H1 (cell line): ENCODE measurements at regions not wholly inside any gene's neighbourhood (a gene's known extent, or its start where the extent isn't known, plus 50 kb on each side); places are given as distances from the start of the nearest gene placed in this dataset.
A peak's percentile ranks its signal among the peaks of the same experiment; 100 is the strongest.

ENCODE experiments used
- CTCF ChIA-PET: fragments of 300-600 bp; sonication (Branson Sonifier 250); formaldehyde crosslinking; loops from one replicate; lab custom pipeline; 2021; ENCODE audit not compliant: partially characterized antibody; lab: Charles Lee
- POLR2A ChIA-PET: fragments of 300-600 bp; sonication (Branson Sonifier 250); formaldehyde crosslinking; loops from one replicate; lab custom pipeline; 2021; ENCODE audit warnings: inconsistent platforms; ENCODE audit not compliant: partially characterized antibody; lab: Charles Lee
- DNase-seq, 2 experiments: peaks; one replicate each; pipeline versions ENCODE4 v3.0.0 to v3.0.0-alpha.2; 2010 to 2022; ENCODE audit warnings: low spot score in 2 of 2, low read depth in 1 of 2, mixed read lengths in 1 of 2
- FAIRE-seq: peaks from 2 replicates; lab custom pipeline; 2011; peaks lifted over from hg19 to GRCh38; lab: Jason Lieb, UNC
- H2AFZ ChIP-seq: 2 replicates; pipeline ENCODE4 v1.8.1; 2012; ENCODE audit warnings: low read length, inconsistent platforms
- H2AK5ac ChIP-seq: 2 replicates; pipeline ENCODE4 v1.6.1; 2013; ENCODE audit warnings: low read depth, low read length
- H2BK120ac ChIP-seq: replicated peaks from 2 replicates; pipeline ENCODE3; 2013; ENCODE audit warnings: low read depth, low read length, inconsistent platforms
- H2BK12ac ChIP-seq: 2 replicates; pipeline ENCODE4 v1.6.1; 2013; ENCODE audit warnings: low read depth, low read length
- H2BK15ac ChIP-seq: 2 replicates; pipeline ENCODE4 v1.6.1; 2013; ENCODE audit warnings: low read length
- H2BK20ac ChIP-seq: 2 replicates; pipeline ENCODE4 v1.6.1; 2013; ENCODE audit warnings: low read length
- H2BK5ac ChIP-seq: 2 replicates; pipeline ENCODE4 v1.6.1; 2013; ENCODE audit warnings: low read depth, low read length
- H3K14ac ChIP-seq: 2 replicates; pipeline ENCODE4 v1.6.1; 2013; ENCODE audit warnings: inconsistent platforms; ENCODE audit not compliant: insufficient read length
- H3K18ac ChIP-seq: 2 replicates; pipeline ENCODE4 v1.6.1; 2013; ENCODE audit warnings: low read length; ENCODE audit errors: extremely low read depth
- H3K23ac ChIP-seq: 2 replicates; pipeline ENCODE4 v1.6.1; 2013; ENCODE audit warnings: inconsistent platforms; ENCODE audit not compliant: insufficient read length
- H3K23me2 ChIP-seq: 2 replicates; pipeline ENCODE4 v1.6.1; 2013; ENCODE audit warnings: low read depth, low read length
- H3K27ac ChIP-seq: 2 replicates; pipeline ENCODE4 v1.6.1; 2011; ENCODE audit warnings: low read depth, low read length, inconsistent platforms
- H3K27me3 ChIP-seq, 4 experiments: replicated peaks in 1 of 4; 1 replicate in 1 of 4; 2 replicates in 3 of 4; pipeline versions ENCODE4 v1.6.1 to v1.8.1; 2011 to 2013; ENCODE audit warnings: low read length in 3 of 4, mild to moderate bottlenecking in 3 of 4, inconsistent platforms in 2 of 4, mixed read lengths in 2 of 4, moderate library complexity in 1 of 4; ENCODE audit not compliant: control insufficient read depth in 3 of 4, insufficient read depth in 3 of 4; ENCODE audit errors: extremely low read depth in 1 of 4
- H3K36me3 ChIP-seq, 4 experiments: 2 replicates each; pipeline versions ENCODE4 v1.6.1 to v1.8.1; 2011 to 2013; ENCODE audit warnings: mild to moderate bottlenecking in 4 of 4, low read length in 3 of 4, moderate library complexity in 2 of 4, control low read depth in 1 of 4, inconsistent platforms in 1 of 4; ENCODE audit not compliant: insufficient read depth in 4 of 4, control insufficient read depth in 2 of 4
- H3K4ac ChIP-seq: replicated peaks from 2 replicates; pipeline ENCODE3; 2013; ENCODE audit warnings: low read length, low read depth, mixed read lengths, inconsistent platforms; ENCODE audit not compliant: insufficient read length
- H3K4me1 ChIP-seq, 4 experiments: replicated peaks in 1 of 4; 1 replicate in 1 of 4; 2 replicates in 3 of 4; pipeline versions ENCODE4 v1.6.1 to v1.8.1; 2011 to 2013; ENCODE audit warnings: low read length in 3 of 4, inconsistent platforms in 2 of 4, mixed read lengths in 1 of 4; ENCODE audit not compliant: insufficient read depth in 4 of 4, control insufficient read depth in 3 of 4
- H3K4me2 ChIP-seq, 2 experiments: 2 replicates each; pipeline versions ENCODE4 v1.6.1 to v1.8.1; 2011 to 2013; ENCODE audit warnings: low read depth in 2 of 2, low read length in 2 of 2, control low read depth in 1 of 2, inconsistent platforms in 1 of 2, mild to moderate bottlenecking in 1 of 2; ENCODE audit not compliant: insufficient read depth in 1 of 2
- H3K4me3 ChIP-seq, 4 experiments: fragments of 200-600, 300-600 bp in 1 of 4; sonication (generic), shearing (Covaris generic), sonication (Bioruptor Twin) in 1 of 4; 2 replicates each; pipeline versions ENCODE4 v1.5.1 to v1.8.1; 2011 to 2016; ENCODE audit warnings: low read length in 4 of 4, low read depth in 3 of 4, control low read depth in 2 of 4, inconsistent platforms in 2 of 4, mild to moderate bottlenecking in 2 of 4, mixed read lengths in 1 of 4, moderate library complexity in 1 of 4; ENCODE audit not compliant: insufficient read depth in 2 of 4; ENCODE audit errors: extremely low read depth in 1 of 4
- H3K56ac ChIP-seq: replicated peaks from 2 replicates; pipeline ENCODE3; 2013; ENCODE audit warnings: low read depth, mild to moderate bottlenecking, mixed read lengths, low read length, inconsistent platforms; ENCODE audit not compliant: insufficient read length
- H3K79me1 ChIP-seq: 2 replicates; pipeline ENCODE4 v1.6.1; 2013; ENCODE audit warnings: low read depth, low read length, control low read depth
- H3K79me2 ChIP-seq, 2 experiments: 2 replicates each; pipeline versions ENCODE4 v1.6.1 to v1.8.1; 2012 to 2013; ENCODE audit warnings: low read length in 2 of 2, mild to moderate bottlenecking in 2 of 2, inconsistent platforms in 1 of 2; ENCODE audit not compliant: insufficient read depth in 2 of 2, control insufficient read depth in 1 of 2
- H3K9ac ChIP-seq, 4 experiments: replicated peaks in 1 of 4; 1 replicate in 1 of 4; 2 replicates in 3 of 4; pipeline versions ENCODE4 v1.6.1 to v1.8.1; 2011 to 2013; ENCODE audit warnings: low read depth in 3 of 4, low read length in 3 of 4, control low read depth in 2 of 4, mild to moderate bottlenecking in 2 of 4, moderate library complexity in 2 of 4, inconsistent platforms in 1 of 4; ENCODE audit errors: extremely low read depth in 1 of 4
- H3K9me3 ChIP-seq, 2 experiments: 2 replicates each; pipeline versions ENCODE4 v1.6.1 to v1.8.1; 2012 to 2013; ENCODE audit warnings: mild to moderate bottlenecking in 2 of 2, moderate library complexity in 2 of 2, control low read depth in 1 of 2, inconsistent platforms in 1 of 2, low read depth in 1 of 2, low read length in 1 of 2, mixed read lengths in 1 of 2; ENCODE audit not compliant: insufficient read depth in 2 of 2
- H4K20me1 ChIP-seq, 2 experiments: replicated peaks in 1 of 2; 2 replicates each; pipeline versions ENCODE3 to v1.8.1; 2011 to 2013; ENCODE audit warnings: inconsistent platforms in 2 of 2, low read length in 2 of 2, mild to moderate bottlenecking in 1 of 2; ENCODE audit not compliant: insufficient read depth in 2 of 2, control insufficient read depth in 1 of 2
- H4K5ac ChIP-seq: 2 replicates; pipeline ENCODE4 v1.6.1; 2013; ENCODE audit warnings: low read length, low read depth, mixed read lengths, inconsistent platforms; ENCODE audit not compliant: insufficient read length
- H4K8ac ChIP-seq: 2 replicates; pipeline ENCODE4 v1.8.0; 2013; ENCODE audit warnings: mild to moderate bottlenecking, moderate library complexity, low read length, inconsistent platforms; ENCODE audit not compliant: insufficient read depth; ENCODE audit errors: extremely low read depth
- H4K91ac ChIP-seq: replicated peaks from 2 replicates; pipeline ENCODE3; 2013; ENCODE audit warnings: low read length, mixed read lengths, inconsistent platforms; ENCODE audit not compliant: insufficient read length
- CTCF ChIP-seq, 3 experiments: IDR thresholded peaks; 1 replicate in 2 of 3; 2 replicates in 1 of 3; pipeline versions ENCODE4 v1.5.1 to v1.6.1; 2011; ENCODE audit warnings: low read length in 3 of 3, mild to moderate bottlenecking in 3 of 3, inconsistent platforms in 2 of 3, low read depth in 1 of 3, moderate library complexity in 1 of 3; ENCODE audit not compliant: insufficient read depth in 1 of 3; ENCODE audit errors: control extremely low read depth in 1 of 3
- EP300 ChIP-seq, 2 experiments: IDR thresholded peaks; 1 replicate in 1 of 2; 2 replicates in 1 of 2; pipeline ENCODE4 v1.6.1; 2011 to 2012; ENCODE audit warnings: low read depth in 2 of 2, low read length in 2 of 2, mild to moderate bottlenecking in 2 of 2, borderline replicate concordance in 1 of 2, inconsistent platforms in 1 of 2, moderate library complexity in 1 of 2
- RAD21 ChIP-seq, 2 experiments: IDR thresholded peaks in 1 of 2; conservative IDR thresholded peaks in 1 of 2; 2 replicates each; pipeline ENCODE4 v1.6.1; 2011; ENCODE audit warnings: low read depth in 2 of 2, low read length in 2 of 2, improper control_type of control experiment in 1 of 2, inconsistent platforms in 1 of 2, mild to moderate bottlenecking in 1 of 2, moderate library complexity in 1 of 2
- WGBS, 2 experiments: shearing (Covaris generic) in 1 of 2; methylation state at CpG; one replicate each; pipeline versions ENCODE4 v1.1.6 to v1.1.7; 2013 to 2015; ENCODE audit warnings: low lambda C conversion rate in 2 of 2, mixed read lengths in 2 of 2, inconsistent platforms in 1 of 2, low coverage in 1 of 2, missing lambda C conversion rate in 1 of 2; ENCODE audit not compliant: insufficient replicate concordance in 2 of 2, insufficient coverage in 1 of 2, insufficient read length in 1 of 2; ENCODE audit errors: extremely low coverage in 1 of 2, missing lambda C conversion rate in 1 of 2; 5-methylcytosine and 5-hydroxymethylcytosine counted together

- Histone ChIP-seq H3K23ac (no peak overlapping the region), H2BK120ac (no peak overlapping the region), H2BK5ac (no peak overlapping the region), H4K5ac (no peak overlapping the region), H4K91ac (no peak overlapping the region), H3K4me3 (no peak overlapping the region), H3K79me1 (no peaks in the 10 kb centered on the region), H3K4me1 (no peaks in the 10 kb centered on the region), H3K79me2 (no peaks in the 10 kb centered on the region), H3K18ac (no peak overlapping the region), H3K9me3 (no peaks in the 10 kb centered on the region), H3K56ac (no peak overlapping the region), H4K8ac (no peak overlapping the region), H2AFZ (no peak overlapping the region), H3K4me2 (no peak overlapping the region), H3K27ac (no peak overlapping the region), H3K4ac (no peak overlapping the region), H3K9ac (no peak overlapping the region), H3K23me2 (no peaks in the 10 kb centered on the region), H2AK5ac (no peak overlapping the region), H3K27me3 (no peaks in the 10 kb centered on the region), H2BK12ac (no peak overlapping the region), H4K20me1 (no peaks in the 10 kb centered on the region), H3K14ac (no peak overlapping the region), H3K36me3 (no peaks in the 10 kb centered on the region), H2BK15ac (no peak overlapping the region), H2BK20ac (no peak overlapping the region)
- POLR2A ChIA-PET, result no interaction called here
- TF ChIP-seq EP300 (IDR thresholded peaks at IDR 0.05; ENCODE audit: borderline replicate concordance in 1 of 2, low read depth in 2 of 2, low read length in 2 of 2) (no peak), CTCF (IDR thresholded peaks at IDR 0.05; ENCODE audit: control extremely low read depth in 1 of 3, insufficient read depth in 1 of 3, low read depth in 1 of 3, low read length in 3 of 3) (0 out of 4 replicates have a peak, but pooled peaks of 1 of the 3 experiments have one; percentile 11), RAD21 (IDR thresholded peaks at IDR 0.05 in 1 of 2, conservative IDR thresholded peaks at IDR 0.05 in 1 of 2; ENCODE audit: low read depth in 2 of 2, low read length in 2 of 2) (peak; percentile 24 to 41; a peak in 3 of 4 replicates)
- 89% methylated on average over 6 of the region's 6 CpGs; no CpG with 5 or more reads in 1 of the 2 experiments for WGBS, 2 experiments
- FAIRE-seq (no peak), DNase-seq (no peak)
- CTCF ChIA-PET, result interaction anchor here (0.8 to 2.8 kb wide), 3 partner anchors 13 to 186 kb away, joined by 3 to 8 read pairs (median 3); no protein-coding TSS in a partner anchor
Observed at GRCh38 chr4:67103001-67103747, 442.1 kb downstream of the CENPC start.
